Caki2 (cell line): ENCODE measurements at regions not wholly inside any gene's neighbourhood (a gene's known extent, or its start where the extent isn't known, plus 50 kb on each side); places are given as distances from the start of the nearest gene placed in this dataset.

Experiments used
- DNase-seq: peaks from one replicate; pipeline ENCODE4 v3.0.0-alpha.2; 2015; ENCODE audit warnings: low read depth
- in situ Hi-C: cut with HindIII; loops from 2 replicates; pipeline ENCODE4 v1.10.0; 2016; ENCODE audit warnings: low sequenced_read_pairs, low pct_unique_long_range_greater_than_20kb, mixed read lengths

DNA sequence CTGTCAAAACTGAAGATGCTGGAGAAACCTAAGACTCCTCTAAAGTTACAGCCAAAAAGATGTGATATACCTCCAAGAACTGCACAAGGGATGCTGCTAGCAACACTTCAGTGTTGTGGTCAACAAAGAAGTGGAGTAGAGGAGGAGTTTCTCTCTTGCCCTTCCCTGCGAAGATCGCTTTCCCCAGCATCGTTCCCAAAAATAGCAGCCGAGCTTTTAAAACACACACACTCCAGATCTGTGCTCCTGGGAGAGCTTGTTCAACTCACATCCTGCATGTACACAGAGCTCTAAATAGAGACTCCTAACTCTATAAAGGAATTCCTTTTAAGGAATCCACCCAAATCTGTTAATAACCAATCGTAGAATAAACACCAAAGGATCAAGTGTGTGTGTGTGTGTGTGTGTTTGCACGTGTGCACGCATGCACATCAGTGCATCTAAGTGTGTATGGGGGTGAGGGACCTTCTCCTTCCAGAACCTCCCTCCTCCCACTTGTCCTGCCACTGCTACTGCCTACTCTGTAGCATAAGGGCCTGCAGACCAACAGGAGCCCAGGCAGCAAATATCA is 58.5 kb downstream of the PSMG1 start:
- in situ Hi-C loops: no loop called here
- peak; percentile 14 for DNase-seq

GRCh38 chr21:39123375-39123774 is 59.9 kb downstream of the PSMG1 start:
- no peak for DNase-seq
- in situ Hi-C loops: no loop called here

DNA sequence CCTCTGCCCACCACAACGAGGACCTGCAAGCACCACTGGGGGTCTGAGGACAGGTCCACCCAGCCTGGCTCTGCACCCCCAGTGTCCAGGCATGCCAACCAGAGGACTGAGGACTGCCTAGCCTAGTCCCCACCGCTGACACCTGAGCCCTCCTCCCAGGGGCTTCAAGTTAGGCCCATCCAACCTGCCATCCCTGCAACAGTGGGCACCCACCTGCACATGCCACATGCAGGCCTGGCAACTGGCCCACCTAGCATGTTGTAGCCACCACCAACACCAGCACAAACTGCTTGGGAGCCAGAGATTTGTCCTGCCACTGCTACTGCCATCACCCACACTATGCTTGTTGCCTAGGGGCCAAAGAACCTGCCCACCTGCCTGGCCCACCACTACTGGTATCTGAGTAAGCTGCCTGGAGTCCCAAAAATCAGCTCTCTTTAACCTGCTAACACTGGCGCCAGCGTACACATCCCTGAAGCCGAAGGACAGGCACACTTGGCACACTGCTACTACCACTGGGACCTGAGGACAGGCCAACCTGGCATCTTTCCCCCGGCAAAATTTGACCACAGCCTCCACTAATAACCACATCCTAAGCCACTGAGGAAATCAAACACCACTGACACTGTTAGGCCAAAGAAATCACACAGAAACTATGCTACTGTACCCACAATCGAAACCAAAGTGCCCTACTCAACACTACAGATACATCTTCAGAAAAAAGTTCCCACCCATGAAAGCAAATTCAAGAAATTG is 61.5 kb downstream of the PSMG1 start:
- in situ Hi-C loops: no loop called here
- DNase-seq: no peak

DNA sequence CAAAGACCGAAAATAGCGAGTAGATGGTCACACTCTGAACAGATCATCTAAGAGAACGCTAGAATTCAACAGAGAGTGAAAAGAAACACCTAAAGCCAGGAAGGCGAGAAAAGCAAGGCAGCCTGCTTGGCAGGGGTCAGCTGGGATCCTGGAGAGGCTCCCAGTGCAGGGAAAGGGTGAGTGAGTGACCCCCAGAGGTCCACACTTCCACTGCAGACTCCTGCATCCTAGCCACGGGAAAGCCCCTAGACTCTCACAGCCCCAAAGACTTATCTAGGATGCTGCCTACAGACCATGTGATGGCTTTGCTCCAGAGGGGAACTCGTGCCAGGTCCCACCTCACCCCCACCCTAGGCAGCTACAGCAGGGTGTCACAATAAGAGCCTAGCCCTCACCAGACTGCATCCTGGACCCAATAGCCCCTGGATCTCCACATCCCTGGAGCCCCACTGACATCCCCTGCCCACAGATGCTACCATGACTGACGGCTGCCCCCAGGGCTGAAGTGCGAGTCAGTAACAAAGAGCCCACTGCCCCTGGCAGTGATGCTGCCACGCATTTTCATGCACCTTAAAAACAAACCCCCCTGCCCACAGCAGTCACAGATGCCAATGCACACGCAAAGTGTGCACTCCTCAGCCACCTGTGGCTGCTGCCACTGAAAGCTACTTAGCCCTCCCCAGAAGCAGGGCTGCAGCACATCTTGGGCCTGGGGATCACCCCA is 62.2 kb downstream of the PSMG1 start:
- no peak for DNase-seq
- in situ Hi-C loops: no loop called here

DNA sequence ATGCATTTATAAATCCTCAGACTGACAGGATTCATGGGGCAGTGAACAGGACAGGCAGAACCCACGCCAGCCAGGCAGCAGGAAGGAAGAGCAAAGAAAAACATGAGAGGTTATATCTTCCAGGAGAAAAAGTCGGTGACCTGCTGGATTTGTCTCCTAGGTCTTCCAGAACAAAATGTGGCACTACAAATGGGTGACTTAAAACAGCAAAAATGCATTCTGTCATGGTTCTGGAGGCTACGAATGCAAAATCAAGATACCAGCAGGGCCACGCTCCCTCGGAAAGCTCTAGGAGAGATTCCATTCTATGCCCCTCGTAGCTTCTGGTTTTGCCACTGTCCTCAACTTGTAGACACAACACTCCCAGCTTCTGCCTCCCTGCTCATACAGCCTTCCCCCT is 63.4 kb downstream of the PSMG1 start:
- in situ Hi-C loops: no loop called here
- DNase-seq: no peak

DNA sequence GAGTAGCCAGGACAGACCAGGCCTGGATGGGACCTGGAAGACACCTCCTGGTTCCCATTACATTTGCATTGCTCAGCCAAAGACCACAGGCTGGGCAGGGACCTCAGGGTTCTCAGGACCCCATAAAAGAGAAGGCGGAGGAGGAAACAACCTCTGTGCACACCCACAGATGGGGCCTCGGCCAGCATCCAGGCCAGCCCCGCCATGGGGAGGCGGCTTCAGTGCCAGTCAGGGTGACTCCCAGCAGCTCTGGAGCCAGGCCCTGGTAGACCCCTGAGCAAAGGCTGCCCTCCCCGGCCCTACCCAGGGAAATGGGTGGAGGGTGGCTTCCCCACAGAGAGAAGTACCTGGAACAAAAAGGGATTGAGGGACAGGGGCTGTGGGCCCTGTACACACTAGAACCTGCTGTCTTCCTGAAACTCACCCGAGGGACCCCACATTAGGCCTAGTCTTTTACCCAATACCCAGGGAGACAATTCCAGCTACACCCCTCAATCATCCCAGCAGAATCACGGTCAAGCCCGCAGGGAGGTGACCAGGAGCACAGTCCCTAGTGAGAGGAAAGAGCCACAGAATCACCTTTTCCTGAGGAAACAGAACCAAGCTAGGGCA is 64.5 kb downstream of the PSMG1 start:
- in situ Hi-C loops: no loop called here
- DNase-seq: no peak

DNA sequence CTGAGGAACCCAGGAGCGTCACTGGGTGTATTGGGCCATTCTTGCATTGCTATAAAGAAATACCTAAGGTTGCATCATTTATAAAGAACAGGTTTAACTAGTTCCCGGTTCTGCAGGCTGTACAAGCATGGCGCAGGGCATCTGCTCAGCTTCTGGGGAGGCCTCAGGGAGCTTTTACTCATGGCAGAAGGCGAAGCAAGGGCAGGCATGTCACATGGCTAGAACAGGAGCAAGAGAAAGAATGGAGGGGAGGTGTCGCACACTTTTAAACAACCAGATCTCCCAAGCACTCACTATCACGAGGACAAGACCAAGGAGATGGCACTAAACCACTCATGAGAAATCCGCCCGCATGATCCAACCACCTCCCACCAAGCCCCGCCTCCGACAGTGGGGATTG is 65.2 kb downstream of the PSMG1 start:
- no peak for DNase-seq
- in situ Hi-C loops: no loop called here

- in situ Hi-C loops: no loop called here
- DNase-seq: no peak
Observed at GRCh38 chr21:39117440-39117970, 65.7 kb downstream of the PSMG1 start.

DNA sequence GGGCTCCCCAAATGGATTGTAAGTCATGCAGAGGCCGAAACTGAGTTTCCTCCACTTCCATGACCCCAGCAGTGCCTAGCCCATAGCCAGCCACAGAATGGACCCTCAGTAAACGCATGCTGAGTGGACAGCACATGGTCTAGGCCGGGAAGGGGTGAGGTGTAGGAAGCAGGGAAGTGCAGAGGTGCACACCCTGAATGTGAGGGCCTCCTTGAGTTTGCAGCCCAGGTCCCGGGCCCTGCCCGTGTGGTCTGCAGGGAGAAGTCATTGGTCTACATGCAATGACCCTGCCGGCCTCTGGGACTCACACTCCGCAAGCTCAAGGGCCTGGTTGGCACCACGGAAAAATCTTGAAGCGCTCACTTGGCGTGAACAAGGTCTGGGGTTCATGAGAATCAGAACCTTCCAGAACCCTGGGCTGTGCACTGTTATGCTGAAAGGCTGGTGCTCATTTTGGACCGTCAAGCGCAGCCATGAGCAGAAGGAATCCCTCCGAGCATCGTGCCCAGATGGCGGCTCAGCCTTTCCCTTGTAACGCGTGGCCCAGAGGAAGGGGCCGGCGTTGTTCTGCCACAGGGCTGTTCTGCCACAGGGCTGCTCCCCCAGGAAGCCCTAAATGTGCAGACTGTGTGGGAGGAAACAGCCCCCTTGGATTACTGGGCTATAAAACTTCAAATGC is 66.4 kb downstream of the PSMG1 start:
- no peak for DNase-seq

GRCh38 chr21:39115576-39116235 is 67.5 kb downstream of the PSMG1 start:
- in situ Hi-C loops: no loop called here
- no peak for DNase-seq

More for the DNA sequence above, 66.4 kb downstream of the PSMG1 start:
- in situ Hi-C loops: no loop called here

GRCh38 chr21:39114871-39115575 is 68.2 kb downstream of the PSMG1 start:
- DNase-seq: no peak
- in situ Hi-C loops: no loop called here

GRCh38 chr21:39111931-39112550 is 71.2 kb downstream of the PSMG1 start:
- in situ Hi-C loops: no loop called here
- DNase-seq: no peak

DNA sequence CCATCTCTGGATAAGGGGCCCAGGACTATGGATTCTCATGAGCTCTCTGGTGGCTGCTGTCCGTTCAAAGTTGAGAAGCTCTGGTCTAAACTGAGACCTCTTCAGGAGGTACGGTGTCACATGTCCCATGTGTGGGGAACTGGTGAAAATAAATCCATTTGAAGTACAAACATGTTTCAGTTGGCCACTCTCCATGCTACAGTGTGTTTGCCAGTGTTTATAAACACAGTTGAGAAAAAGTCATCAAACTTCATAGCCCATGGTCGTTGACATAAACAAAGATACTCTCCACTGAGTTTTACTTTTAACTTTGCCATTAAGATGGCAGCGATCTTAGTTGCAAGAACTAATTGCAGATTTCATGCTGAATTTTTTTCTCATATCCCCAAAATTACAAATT is 72.8 kb downstream of the PSMG1 start:
- in situ Hi-C loops: no loop called here
- DNase-seq: no peak

DNA sequence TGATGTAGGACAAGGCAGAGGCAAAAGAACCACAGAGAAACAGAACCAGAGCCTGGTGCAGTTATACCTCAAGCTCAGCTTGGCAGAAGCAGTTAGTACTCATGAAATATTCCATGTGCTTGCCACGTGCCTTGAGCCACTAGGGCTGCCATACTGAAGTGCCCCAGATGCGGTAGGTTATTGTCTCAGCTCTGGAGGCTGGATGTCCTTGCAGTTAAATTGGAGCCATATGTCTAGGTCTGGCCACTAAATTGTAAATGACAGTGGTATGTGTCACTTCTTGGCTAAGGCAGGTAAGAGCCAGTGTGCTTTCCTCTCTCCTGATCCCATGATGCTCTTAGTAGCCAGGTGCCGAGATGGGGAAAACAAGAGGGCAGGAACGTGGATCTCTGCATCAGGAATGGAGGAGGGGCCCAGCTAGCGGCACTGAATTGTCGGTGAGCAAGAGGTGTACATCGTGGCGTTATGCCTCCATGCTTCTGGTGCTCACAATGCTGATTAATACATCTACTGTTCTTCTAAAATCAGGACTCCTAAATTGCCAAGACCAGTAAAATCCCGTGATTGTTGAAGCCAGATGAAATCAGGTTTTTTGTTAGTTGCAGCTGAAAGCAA is 73.5 kb downstream of the PSMG1 start:
- no peak for DNase-seq
- in situ Hi-C loops: no loop called here

- in situ Hi-C loops: no loop called here
- DNase-seq: no peak
Observed at GRCh38 chr21:39109163-39109530, 74.1 kb downstream of the PSMG1 start.

DNA sequence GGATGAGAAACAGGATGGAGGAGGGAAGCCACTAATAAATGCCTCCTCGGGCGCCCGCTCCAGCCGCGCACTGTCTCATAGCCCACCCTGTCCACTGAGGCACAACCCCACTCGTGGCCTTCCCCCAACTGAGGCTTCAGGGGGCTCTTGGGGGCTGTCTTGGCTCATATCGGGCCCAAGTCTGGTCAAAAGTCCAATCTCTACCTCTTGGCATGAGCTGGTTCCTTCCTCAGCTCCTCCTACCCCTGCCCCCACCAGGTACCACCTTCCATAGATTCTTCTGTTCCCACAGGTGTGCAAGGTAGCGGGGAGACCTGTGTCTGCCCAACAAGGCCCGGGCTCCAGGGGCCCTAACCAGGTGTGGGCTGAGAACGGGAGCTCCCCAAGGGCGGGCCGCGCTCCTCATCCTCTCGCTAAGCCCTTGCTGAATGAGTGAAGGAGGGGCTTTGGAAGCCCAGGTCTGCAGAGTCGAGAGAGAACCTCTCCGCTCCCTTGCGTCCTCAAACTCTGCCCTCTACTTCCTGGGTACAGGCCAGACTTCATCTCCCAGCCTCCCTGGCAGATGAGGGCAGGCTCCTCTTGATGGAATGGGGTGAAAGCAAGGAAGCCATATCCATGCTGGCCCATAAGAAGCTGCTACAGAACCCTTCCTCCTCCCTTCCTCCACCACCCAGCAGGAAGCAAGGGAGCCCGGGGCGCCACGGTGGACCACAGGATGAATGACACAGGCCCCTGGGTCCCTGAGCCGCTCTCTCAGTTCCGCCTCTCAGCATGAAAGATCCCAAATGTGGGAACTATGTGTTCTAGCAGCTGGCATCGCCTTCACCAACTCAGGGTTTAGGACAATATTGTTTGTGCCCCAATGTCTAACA is 74.7 kb downstream of the PSMG1 start:
- in situ Hi-C loops: no loop called here
- DNase-seq: no peak
